GM12891 (cell line): ENCODE measurements at regions not wholly inside any gene's neighbourhood (a gene's known extent, or its start where the extent isn't known, plus 50 kb on each side); places are given as distances from the start of the nearest gene placed in this dataset.

ENCODE experiments used
- POLR2A ChIP-seq: IDR thresholded peaks from 2 replicates; pipeline ENCODE4 v1.6.1; 2011; ENCODE audit warnings: low read depth, low read length, control low read depth
- POLR2AphosphoS5 ChIP-seq: IDR thresholded peaks from 2 replicates; pipeline ENCODE4 v1.6.1; 2011; ENCODE audit warnings: low read depth, low read length, control low read depth
- TAF1 ChIP-seq: IDR thresholded peaks from 2 replicates; pipeline ENCODE4 v1.6.1; 2011; ENCODE audit warnings: low read depth, low read length, control low read depth

DNA sequence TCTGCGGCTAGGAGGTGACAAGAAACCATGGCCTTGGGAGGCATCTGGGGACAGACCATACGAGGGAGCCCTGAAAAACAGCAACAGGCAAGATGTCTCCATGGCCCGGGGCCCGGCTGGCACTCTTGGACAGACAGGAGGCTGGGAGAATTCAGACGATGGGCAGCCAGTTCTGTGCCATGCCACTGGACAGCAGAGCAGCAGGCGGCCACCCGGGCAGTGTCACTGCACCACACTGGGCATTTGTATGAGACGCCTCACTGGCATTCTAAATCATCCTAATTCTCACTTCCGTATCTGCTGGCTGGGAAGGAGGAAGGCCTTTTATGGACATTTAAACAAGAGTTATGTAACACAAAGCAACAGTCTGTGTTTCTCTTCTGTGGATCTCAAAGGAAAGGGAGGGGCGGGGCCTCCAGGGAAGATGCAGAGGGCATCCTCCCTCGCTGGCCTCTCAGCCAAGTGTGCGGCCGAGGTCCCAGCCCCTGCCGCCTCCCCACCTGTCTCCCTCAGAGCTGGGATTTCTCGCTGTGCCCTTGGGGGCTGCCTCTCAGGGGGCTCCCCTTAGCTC is 350.3 kb downstream of the SHANK2 start:
- TF ChIP-seq POLR2A, result no peak
- no peak for TF ChIP-seq TAF1
- TF ChIP-seq POLR2AphosphoS5, result no peak
